Stimulated activated CD4-positive, alpha-beta T cell treated with anti-CD3 and anti-CD28 coated beads, Interleukin-4, amount 100 ng/mL, for 1 hour (primary cell): ENCODE measurements at regions not wholly inside any gene's neighbourhood (a gene's known extent, or its start where the extent isn't known, plus 50 kb on each side); places are given as distances from the start of the nearest gene placed in this dataset.

Experiments used
- DNase-seq: peaks from one replicate; pipeline ENCODE4 v3.0.0-alpha.2; 2020

- DNase-seq = no peak
Measured at GRCh38 chr9:96183751-96184150, 118.2 kb downstream of the HSD17B3 start.

DNA sequence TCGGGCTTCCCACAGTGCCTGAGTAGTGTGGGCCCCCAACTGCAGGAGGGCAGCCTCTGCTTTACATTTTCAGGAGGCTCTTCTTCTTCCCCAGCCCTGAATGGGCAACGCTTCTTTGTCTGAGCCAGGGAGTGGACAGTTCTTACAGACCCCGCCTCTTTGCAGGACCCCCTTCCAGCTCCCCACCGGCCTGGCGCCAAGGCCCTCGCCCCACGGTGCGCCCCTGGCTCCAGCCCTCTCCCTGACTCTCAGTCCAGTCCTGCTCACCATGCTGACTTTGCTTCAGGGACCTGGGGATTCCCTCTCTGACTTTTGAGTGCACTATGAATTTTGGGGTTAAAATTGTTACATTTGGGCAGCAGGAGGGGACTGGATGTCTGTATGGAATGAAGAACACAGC lies 123.8 kb downstream of the HSD17B3 start:
- DNase-seq = no peak

GRCh38 chr9:96177719-96178028 lies 124.3 kb downstream of the HSD17B3 start:
- DNase-seq = no peak

DNA sequence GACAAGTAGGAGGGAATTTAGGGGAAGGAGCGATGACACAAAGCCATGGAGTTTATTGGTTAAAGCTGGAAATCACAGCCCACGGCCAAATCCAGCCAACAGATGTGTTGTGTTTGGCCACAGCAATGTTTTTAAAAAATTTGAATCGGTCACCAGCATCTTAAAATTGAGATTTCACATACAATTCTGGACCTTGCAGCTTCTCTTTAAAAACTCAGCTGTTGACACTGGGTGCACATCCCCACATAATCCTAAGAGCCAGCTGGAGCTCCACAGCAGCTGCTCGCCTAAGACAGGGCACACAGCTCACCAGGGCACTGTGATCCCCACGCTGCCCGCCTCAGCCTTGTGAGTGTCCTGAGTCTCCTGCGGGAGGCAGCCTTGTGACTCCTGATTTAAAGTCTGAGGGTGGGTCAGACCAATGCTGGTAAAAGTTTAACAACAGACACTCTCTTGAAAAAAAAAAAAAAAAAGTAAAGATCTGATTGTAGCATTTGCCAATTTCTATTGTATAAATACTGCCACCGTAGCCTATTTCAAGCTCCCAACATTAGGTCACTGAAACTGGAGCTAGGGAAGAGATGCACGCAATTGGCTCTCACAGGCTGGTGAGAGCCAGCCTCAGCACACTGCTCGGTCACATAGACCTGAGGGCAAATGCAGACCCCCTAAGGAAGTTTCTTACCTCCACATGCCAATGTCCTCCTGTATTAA lies 124.8 kb downstream of the HSD17B3 start:
- no peak for DNase-seq

DNA sequence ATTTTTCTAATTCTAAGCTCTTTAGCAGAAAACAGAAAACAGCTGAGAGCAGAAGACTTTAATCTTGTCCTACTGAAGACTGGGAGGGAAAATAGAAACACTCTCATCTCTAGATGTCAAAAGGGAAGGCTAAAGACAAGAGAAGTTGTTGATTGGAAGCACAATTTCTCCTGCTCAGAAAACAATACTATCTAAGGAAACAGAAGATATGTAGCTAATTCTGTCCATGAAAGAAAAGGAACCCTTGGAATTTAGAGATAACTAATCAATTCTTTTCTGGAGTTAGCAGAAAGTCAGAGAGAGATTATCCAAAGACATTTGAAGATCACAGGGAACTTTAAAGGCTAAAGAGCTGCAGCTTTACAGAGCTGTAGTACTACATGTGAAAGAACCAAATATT lies 126.2 kb downstream of the HSD17B3 start:
- no peak for DNase-seq

- DNase-seq = no peak
Measured at GRCh38 chr9:96175001-96175400, 127.0 kb downstream of the HSD17B3 start.

DNA sequence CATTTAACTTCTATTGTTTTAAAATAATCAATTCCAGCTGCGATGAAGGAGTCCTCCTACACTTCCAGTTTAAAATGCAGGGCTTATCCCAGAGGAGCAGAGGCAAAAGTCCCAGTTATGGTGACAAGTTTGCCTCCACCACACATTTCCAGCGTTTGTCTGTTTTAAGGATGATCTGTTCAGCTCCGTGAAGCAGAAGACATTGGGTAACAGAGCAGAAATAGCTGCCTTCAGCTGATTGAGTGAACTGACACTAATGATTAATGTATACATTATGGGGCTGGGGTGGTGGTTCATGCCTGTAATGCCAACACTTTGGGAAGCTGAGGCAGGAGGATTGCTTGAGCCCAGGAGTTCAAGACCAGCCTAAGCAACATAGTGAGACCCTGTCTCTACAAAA lies 127.6 kb downstream of the HSD17B3 start:
- no peak for DNase-seq

- DNase-seq = no peak
Measured at GRCh38 chr9:96173640-96174039, 128.3 kb downstream of the HSD17B3 start.

GRCh38 chr9:96172797-96173196 lies 129.2 kb downstream of the HSD17B3 start:
- no peak for DNase-seq

DNA sequence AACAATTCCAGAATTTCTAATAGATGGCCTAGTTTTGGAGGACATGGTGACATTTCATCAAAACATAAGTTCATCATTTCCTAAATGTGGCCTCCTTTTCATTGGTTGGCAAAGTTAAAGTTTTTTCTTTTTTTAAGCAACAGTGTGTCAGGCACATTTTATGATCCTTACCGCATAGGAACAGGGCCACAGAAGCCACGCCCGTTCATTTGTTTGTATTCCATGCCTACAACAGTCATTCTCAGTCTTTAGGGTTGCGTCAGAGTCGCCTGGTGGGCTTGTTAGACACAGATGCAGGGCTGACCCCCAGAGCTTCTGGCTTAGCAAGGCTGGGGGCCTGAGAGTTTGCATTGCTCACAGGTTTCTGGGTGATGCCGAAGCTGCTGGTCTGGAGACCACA lies 130.2 kb downstream of the HSD17B3 start:
- no peak for DNase-seq

DNA sequence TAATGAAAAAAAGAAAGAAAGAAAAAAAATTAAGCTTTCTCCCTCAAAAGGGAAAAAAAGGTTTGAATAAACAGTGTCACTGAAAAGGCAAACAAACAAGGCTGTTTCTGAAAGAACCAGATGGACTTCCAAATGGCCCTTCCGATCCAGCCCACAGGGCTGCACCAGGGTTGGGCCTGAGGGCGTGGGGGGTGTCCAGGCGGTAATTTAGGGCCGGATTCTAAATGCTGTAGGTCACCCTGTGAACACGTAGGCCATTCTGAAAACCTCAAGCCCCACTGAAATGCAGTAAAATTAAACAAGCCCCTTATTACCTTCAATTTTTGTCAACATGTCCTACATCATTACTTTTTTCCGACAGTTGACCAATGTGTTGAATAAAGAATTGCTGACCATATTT lies 132.1 kb downstream of the HSD17B3 start:
- no peak for DNase-seq

DNA sequence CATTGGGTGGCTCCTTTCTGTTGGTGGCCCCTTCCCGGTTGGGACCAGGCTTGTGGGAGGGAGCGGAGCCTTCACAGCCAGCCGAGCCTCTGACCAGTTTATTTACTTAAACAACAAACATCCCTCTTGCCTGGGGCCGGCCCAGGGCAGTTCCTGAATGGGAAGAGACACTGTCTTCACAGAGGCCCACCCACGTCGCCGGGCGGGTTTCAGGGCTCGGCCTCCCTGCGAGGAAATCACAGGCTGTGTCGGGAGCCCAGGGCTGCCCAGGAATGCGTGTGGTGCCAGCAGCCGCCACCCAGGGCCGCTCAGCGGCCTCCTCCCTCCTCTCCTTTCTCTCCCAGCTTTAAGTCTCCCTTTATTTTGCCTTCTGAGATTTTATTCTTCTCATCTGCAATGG lies 132.5 kb downstream of the HSD17B3 start:
- no peak for DNase-seq

GRCh38 chr9:96168882-96169281 lies 133.1 kb downstream of the HSD17B3 start:
- no peak for DNase-seq

DNA sequence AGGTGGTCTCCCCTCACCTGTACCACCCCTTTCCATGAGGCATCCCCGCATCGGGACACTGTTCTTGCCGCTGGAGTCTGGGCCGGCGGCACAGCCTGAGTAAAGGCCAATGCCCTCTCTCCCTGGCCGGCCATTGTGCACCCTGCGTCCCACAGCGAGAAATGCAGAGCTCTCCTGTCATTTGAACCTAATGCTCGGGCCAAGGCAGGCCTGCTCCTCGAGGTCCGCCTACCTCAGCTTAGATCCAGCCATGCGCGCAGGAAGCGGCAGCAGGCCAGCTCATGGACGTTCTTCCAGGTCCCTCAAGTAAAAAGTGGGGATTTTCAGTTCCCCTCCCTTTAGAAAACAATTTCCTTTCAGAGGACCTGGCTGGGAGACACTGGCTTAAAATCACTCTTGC lies 135.0 kb downstream of the HSD17B3 start:
- DNase-seq = no peak

DNA sequence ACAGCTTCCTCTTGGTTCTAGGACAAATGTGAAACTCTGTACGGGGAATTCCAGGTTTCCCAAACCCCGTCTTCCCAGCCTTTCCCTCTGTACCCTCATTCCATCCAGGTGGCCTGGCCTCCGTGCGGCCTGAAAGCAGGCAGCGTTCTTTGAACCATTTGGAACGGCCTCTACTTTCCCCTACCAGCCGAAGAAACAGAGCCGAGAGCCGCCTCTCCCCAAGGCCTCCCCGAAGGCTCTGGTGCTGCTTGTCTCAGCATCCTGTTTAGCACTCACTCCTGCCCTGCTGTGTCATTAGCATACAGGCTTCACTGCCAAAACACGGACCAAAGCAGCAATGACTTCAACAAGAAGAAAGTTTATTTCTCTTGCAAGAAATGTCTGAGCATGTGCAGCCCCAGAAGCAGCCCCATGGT lies 137.7 kb downstream of the HSD17B3 start:
- DNase-seq = no peak

GRCh38 chr9:96163712-96164111 lies 138.3 kb downstream of the HSD17B3 start:
- DNase-seq = no peak

- DNase-seq = no peak
Measured at GRCh38 chr9:96163161-96163560, 138.8 kb downstream of the HSD17B3 start.

DNA sequence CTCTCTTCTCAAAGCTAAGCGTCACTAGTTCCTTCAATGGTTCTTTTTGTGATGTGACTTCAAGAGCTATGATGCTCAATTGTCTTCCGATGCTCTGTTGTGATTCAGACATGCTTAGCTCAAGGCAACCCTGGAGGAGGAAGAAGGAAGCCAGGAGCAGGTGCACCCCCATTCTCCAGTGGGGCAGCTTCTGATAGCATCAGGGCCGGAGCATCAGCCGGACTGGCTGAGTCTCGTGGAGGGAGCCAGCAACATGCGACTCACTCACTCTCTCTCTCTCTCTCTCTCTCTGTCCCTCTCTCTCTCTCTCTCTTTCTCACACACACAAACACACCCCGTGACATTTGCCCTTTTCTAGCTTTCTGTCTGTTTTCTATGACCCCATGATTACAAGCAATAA lies 140.2 kb downstream of the HSD17B3 start:
- DNase-seq = no peak

- no peak for DNase-seq
Measured at GRCh38 chr9:96160866-96161265, 141.1 kb downstream of the HSD17B3 start.

GRCh38 chr9:96160168-96160567 lies 141.8 kb downstream of the HSD17B3 start:
- DNase-seq = no peak

DNA sequence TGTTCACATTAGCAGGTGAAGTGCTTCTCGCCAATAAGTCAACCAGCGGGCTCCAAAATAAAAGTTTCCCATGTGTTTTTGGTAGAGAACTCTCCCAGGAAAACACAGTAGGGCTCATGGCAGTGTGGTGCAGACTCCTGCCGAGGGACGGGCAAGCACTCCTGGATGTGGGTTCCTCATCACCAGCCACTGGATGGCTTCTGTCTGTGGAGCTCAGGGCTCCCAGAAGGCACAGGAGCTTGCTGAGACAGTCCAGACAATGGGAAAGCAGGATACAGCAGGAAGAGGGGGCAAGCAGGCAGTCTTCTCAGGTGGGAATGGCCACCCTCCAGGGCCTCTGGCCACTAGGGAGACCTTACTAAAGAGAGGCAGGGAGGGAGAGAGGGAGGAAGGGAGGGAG lies 142.4 kb downstream of the HSD17B3 start:
- DNase-seq = no peak

DNA sequence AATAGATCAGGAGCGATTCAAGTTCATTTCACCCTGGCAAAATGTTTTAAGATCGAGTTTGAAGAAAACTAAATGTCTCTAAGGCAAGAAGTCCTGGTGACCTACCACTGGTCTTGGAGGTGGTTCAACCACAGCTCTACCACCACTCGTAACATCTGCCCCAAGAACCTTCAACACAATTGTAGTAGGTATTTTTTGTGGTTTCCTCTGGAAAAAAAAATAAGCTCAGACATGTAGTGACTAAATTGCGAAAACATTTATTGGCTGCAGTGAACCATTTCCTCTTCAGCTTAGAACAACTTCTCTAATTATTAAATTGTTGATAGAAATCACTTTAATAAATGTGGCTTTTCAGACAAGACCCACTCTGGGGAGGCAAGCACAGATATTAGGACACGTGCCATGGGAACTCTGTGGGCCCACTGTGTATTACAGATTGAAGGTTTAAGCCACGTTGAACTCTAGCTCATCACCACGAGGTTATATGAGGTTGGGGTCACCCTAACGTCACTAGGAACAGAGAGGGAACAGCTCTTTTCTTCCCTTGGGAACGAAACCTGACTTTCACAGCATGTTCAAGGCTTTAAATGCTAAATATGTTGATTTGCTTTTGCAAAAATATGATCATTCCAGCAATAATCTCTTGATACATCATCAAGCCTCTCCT lies 142.9 kb downstream of the HSD17B3 start:
- no peak for DNase-seq

DNA sequence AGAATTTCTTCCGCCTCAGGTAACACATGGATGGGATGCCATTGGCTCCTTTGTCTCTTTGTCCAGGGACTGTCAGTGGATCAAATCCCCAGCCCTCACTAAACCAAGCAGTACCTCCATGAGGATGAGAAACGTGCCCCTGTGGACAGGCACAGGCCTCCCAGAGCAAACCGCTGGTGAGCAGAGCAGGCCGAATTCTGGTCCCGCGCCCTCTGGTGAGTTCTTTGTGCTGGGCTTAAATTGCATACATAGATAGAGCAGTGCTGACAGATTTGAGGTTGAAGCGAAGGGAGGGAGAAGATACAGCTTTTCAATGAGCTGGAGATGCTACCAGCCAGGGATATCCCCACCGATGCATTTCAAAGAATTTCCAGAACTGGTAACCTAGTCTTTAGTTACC lies 143.8 kb downstream of the HSD17B3 start:
- DNase-seq = no peak

DNA sequence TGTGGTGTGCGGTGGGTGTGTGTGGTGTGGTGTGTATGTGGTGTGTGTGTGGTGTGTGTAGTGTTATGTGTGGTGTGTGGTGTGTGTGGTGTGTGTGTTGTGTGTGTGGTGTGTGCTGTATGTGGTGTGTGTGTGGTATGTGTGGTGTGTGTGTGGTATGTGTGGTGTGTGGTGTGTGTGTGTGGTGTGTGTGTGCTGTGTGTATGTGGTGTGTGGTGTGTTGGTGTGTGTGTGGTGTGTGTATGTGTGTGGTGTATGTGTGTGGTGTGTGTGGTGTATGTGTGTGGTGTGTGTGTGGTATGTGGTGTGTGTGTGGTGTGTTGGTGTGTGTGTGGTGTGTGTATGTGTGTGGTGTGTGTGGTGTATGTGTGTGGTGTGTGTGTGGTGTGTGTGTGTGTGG lies 144.3 kb downstream of the HSD17B3 start:
- no peak for DNase-seq
